Epithelial cell of proximal tubule (primary cell): ENCODE measurements at regions not wholly inside any gene's neighbourhood (a gene's known extent, or its start where the extent isn't known, plus 50 kb on each side); places are given as distances from the start of the nearest gene placed in this dataset.

Experiments used
- DNase-seq: peaks from one replicate; pipeline ENCODE4 v3.0.0-alpha.2; 2011; ENCODE audit warnings: low read depth
- H3K4me3 ChIP-seq: 2 replicates; pipeline ENCODE4 v1.5.1; 2011; ENCODE audit warnings: low read depth, mild to moderate bottlenecking, low read length
- CTCF ChIP-seq: conservative IDR thresholded peaks from 2 replicates; pipeline ENCODE4 v1.5.1; 2012; ENCODE audit warnings: low read depth, mild to moderate bottlenecking, low read length

GRCh38 chr10:62661143-62661542 lies 143.4 kb upstream of the ADO start:
- H3K4me3 ChIP-seq, result no peak overlapping the region
- no peak for TF ChIP-seq CTCF
- DNase-seq, result no peak

GRCh38 chr10:62662486-62662885 lies 142.0 kb upstream of the ADO start:
- no peak overlapping the region for H3K4me3 ChIP-seq
- no peak for DNase-seq
- TF ChIP-seq CTCF, result no peak

- H3K4me3 ChIP-seq, result no peak overlapping the region
- no peak for TF ChIP-seq CTCF
- no peak for DNase-seq
These were observed 138.7 kb upstream of the ADO start for GRCh38 chr10:62665771-62666170.

- DNase-seq, result no peak
These were observed 138.2 kb upstream of the ADO start for GRCh38 chr10:62666275-62666674.

GRCh38 chr10:62669341-62669740 lies 135.2 kb upstream of the ADO start:
- no peak overlapping the region for H3K4me3 ChIP-seq
- TF ChIP-seq CTCF, result no peak
- DNase-seq, result no peak

More at GRCh38 chr10:62666275-62666674, 138.2 kb upstream of the ADO start:
- H3K4me3 ChIP-seq, result no peak overlapping the region
- TF ChIP-seq CTCF, result no peak

- TF ChIP-seq CTCF, result no peak
- DNase-seq, result no peak
- H3K4me3 ChIP-seq, result no peak overlapping the region
These were observed 133.4 kb upstream of the ADO start for GRCh38 chr10:62671104-62671503.

- DNase-seq, result no peak
- no peak overlapping the region for H3K4me3 ChIP-seq
- TF ChIP-seq CTCF, result no peak
These were observed 123.1 kb upstream of the ADO start for GRCh38 chr10:62681211-62681940.
